Stimulated activated memory B cell treated with anti-CD40 and anti-IgM and Interleukin-4, amounts not matched to agents 10 μg/mL and 1 μg/mL and 100 μg/mL, for 72 hours (primary cell): ENCODE measurements at regions not wholly inside any gene's neighbourhood (a gene's known extent, or its start where the extent isn't known, plus 50 kb on each side); places are given as distances from the start of the nearest gene placed in this dataset.

Experiments used
- ATAC-seq: fragments of 150-1000 bp; cut with Tn5 transposase; 2 replicates; pipeline ENCODE4 v1.10.0; 2021
- H3K27ac Mint-ChIP-seq: one replicate; pipeline ENCODE4 v1.8.0; 2022; ENCODE audit warnings: mild to moderate bottlenecking, mixed read lengths
- H3K27me3 Mint-ChIP-seq: one replicate; pipeline ENCODE4 v1.8.0; 2022; ENCODE audit warnings: mixed read lengths
- H3K36me3 Mint-ChIP-seq: one replicate; pipeline ENCODE4 v1.8.0; 2022; ENCODE audit warnings: mixed read lengths
- H3K4me1 Mint-ChIP-seq: one replicate; pipeline ENCODE4 v1.8.0; 2022; ENCODE audit warnings: mixed read lengths
- H3K4me3 Mint-ChIP-seq: one replicate; pipeline ENCODE4 v1.8.0; 2022; ENCODE audit warnings: mild to moderate bottlenecking, moderate library complexity, mixed read lengths
- H3K9me3 Mint-ChIP-seq: one replicate; pipeline ENCODE4 v1.8.0; 2022; ENCODE audit warnings: mixed read lengths

DNA sequence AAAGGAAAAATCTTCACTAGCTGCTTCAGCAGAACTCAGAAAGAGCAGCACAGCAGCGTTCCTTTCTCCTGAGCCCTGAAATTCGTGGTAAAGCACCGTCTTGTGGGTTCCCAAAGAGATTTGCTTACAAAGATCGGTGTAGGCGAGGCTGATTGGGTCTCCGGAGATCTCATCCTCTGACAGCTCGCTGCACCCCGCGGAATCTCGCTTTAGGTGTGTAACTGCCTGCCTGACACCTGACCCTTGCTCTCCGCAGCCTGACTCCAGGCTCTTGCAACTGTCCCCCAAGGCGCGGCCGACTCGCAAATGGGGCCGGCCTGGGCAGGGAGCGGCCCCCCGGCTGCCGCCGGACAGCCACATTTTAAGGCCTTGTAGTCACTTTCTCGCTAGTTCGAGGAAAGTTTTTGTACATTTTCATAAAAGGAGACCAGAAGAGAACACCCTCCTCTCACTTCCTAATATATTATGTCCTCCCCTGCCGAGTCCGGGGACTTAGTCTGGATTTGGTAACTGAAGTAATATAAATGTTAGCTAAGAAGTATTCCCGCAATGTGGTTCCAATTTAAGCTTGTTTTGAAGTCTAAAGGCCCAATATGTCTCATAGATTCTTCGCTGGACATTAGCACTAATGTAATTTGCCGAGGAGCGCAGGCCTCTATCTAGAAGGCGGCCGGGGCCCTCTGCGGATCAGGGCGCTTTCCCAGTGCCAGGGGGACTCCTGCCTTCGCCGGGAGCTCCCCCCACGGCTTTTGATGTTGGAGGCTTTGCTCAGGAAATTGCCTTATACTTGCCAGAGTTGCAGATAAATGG is 177.3 kb upstream of the CDKN3 start:
- H3K4me1 Mint-ChIP-seq = peaks cover 9% of the 10 kb centered on the region
- no peak overlapping the region for H3K4me3 Mint-ChIP-seq

DNA sequence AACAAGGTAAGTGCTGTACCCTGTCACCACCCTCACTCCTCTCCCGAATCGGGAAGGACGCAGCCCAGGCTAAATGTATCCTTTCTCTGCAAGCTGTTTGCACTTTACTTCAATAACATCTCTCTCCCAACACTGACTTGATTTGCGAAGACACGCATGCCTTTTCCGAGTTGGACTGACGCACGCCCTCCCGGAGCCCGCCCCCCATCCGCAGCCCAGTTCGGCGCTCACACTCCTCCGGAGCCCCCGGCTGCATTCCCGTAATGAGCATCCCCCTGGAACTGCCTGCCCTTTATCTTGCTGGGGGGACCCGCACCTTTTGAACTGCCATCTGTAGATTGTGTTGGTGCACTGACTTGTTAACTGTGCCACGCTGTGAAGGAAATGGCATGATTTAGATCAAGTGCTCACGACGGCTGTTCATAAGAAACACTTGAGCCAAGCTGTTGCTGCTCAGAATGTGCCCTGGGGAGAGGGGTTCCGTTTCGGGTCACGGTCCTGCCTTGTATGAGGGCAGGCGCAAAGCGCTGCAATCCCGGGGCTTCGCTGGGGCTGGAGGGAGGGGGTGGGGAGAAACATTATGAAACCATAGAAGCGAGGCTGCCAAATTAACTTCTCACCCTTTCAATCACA is 176.6 kb upstream of the CDKN3 start:
- no peaks in the 10 kb centered on the region for H3K36me3 Mint-ChIP-seq
- H3K27ac Mint-ChIP-seq = no peak overlapping the region
- H3K9me3 Mint-ChIP-seq = peaks cover 2% of the 10 kb centered on the region
- H3K4me3 Mint-ChIP-seq = peak overlapping the region; percentile 60
- ATAC-seq = no peak
- H3K27me3 Mint-ChIP-seq = peaks cover 58% of the 10 kb centered on the region
- peaks cover 9% of the 10 kb centered on the region for H3K4me1 Mint-ChIP-seq

More for the DNA sequence above, 177.3 kb upstream of the CDKN3 start:
- peaks cover 2% of the 10 kb centered on the region for H3K9me3 Mint-ChIP-seq
- no peaks in the 10 kb centered on the region for H3K36me3 Mint-ChIP-seq
- H3K27ac Mint-ChIP-seq = no peak overlapping the region
- peaks cover 58% of the 10 kb centered on the region for H3K27me3 Mint-ChIP-seq
- no peak for ATAC-seq

DNA sequence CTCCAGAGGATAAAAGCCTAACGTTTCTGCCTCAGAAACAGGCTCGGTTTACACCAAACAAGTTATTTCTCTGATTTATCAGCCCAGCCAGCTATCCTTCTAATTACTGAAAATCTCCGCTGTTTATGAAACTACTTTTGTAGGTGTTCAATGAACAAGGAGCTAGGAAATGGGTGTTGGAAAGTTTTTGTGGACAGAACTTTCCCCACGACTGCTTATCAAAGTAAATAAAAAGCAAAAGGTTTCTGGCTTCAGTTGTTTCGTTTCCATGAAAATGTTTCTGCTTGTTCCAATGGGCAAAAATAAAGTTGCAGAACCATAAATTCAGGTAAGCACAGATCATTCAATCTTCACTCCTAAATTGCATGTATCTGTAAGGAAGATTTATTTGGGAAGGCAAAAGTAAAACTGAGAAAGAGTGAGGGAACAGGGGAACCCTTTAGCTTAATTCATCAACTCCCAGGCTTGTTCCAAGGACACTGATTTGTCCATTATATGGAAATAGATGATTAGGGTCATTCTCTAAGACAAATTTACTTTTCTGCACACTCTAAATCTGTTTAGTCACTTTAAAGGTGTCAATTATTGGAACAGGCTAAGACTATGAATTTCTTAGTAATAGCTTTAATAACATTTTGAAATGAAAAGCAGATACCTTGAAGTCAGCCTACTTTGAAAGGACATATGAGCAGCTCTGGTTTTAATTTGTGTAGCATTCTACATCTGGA is 175.9 kb upstream of the CDKN3 start:
- Mint-ChIP-seq H3K27me3 (peaks cover 58% of the 10 kb centered on the region), H3K9me3 (peaks cover 2% of the 10 kb centered on the region), H3K36me3 (no peaks in the 10 kb centered on the region), H3K4me1 (peaks cover 9% of the 10 kb centered on the region), H3K4me3 (no peak overlapping the region), H3K27ac (no peak overlapping the region)
- ATAC-seq = no peak

DNA sequence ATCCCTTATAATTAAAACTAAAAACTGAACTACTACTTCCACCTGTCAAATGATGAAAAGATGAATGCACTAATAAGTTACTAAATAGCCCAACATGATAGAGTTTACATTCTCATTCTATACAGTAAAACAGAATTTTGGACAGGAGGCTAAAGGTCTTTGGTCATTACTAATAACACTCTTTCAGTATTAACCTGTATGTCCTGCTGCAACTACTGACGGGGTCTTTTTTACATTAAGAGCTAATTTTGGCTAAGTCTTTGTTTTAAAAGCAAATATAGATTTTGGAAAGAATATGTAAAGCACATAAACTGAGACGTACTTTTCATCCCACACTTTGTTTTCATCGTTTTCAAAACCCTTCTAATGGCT is 175.4 kb upstream of the CDKN3 start:
- peaks cover 58% of the 10 kb centered on the region for H3K27me3 Mint-ChIP-seq
- H3K4me1 Mint-ChIP-seq = peaks cover 9% of the 10 kb centered on the region
- H3K36me3 Mint-ChIP-seq = no peaks in the 10 kb centered on the region
- H3K4me3 Mint-ChIP-seq = no peak overlapping the region
- ATAC-seq = no peak
- no peak overlapping the region for H3K27ac Mint-ChIP-seq
- H3K9me3 Mint-ChIP-seq = peaks cover 2% of the 10 kb centered on the region

GRCh38 chr14:54221971-54222370 is 174.8 kb upstream of the CDKN3 start:
- Mint-ChIP-seq H3K36me3 (no peaks in the 10 kb centered on the region), H3K27ac (no peak overlapping the region), H3K4me3 (no peak overlapping the region), H3K27me3 (peaks cover 58% of the 10 kb centered on the region), H3K9me3 (no peaks in the 10 kb centered on the region), H3K4me1 (peaks cover 9% of the 10 kb centered on the region)
- ATAC-seq = no peak

DNA sequence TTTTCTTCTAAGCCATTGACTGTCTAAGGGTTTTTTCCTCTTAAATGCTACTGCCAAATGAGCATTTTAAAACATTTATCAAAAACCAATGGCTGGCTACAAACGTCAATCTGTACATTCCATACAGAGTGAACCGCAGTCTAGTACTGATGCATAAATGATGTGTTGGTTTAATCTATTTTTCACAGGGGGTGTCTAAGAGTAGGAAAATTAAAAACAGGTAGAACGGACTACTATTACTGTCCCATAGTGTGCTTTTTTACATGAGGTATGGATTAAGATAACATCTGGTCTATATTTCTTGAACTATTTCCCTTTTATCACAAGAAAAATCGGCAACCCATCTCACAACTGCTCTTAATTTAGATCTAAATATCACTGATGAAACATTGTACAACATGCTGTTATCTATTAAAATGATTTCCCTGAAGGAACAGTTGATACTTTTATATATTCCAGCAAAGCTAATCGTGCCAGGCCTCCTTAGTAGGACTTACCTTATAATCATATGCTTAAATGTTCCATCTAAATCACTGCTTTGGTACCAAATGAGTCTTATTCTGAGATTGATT is 172.9 kb upstream of the CDKN3 start:
- no peak for ATAC-seq
- H3K27me3 Mint-ChIP-seq = peaks cover 57% of the 10 kb centered on the region
- no peaks in the 10 kb centered on the region for H3K9me3 Mint-ChIP-seq

GRCh38 chr14:54225457-54226060 is 171.2 kb upstream of the CDKN3 start:
- H3K36me3 Mint-ChIP-seq = no peaks in the 10 kb centered on the region
- no peaks in the 10 kb centered on the region for H3K4me1 Mint-ChIP-seq
- peaks cover 41% of the 10 kb centered on the region for H3K27me3 Mint-ChIP-seq
- no peaks in the 10 kb centered on the region for H3K9me3 Mint-ChIP-seq
- H3K4me3 Mint-ChIP-seq = no peak overlapping the region
- no peak overlapping the region for H3K27ac Mint-ChIP-seq
- ATAC-seq = no peak

More for the DNA sequence above, 172.9 kb upstream of the CDKN3 start:
- Mint-ChIP-seq H3K27ac (no peak overlapping the region), H3K4me3 (no peak overlapping the region), H3K36me3 (no peaks in the 10 kb centered on the region), H3K4me1 (peaks cover 9% of the 10 kb centered on the region)

GRCh38 chr14:54226103-54226502 is 170.7 kb upstream of the CDKN3 start:
- Mint-ChIP-seq H3K27me3 (peaks cover 36% of the 10 kb centered on the region), H3K9me3 (no peaks in the 10 kb centered on the region), H3K4me3 (no peak overlapping the region), H3K4me1 (no peaks in the 10 kb centered on the region), H3K36me3 (no peaks in the 10 kb centered on the region), H3K27ac (no peak overlapping the region)
- ATAC-seq = no peak

- Mint-ChIP-seq H3K4me3 (no peak overlapping the region), H3K27me3 (peaks cover 36% of the 10 kb centered on the region), H3K27ac (no peak overlapping the region), H3K36me3 (no peaks in the 10 kb centered on the region), H3K4me1 (no peaks in the 10 kb centered on the region), H3K9me3 (no peaks in the 10 kb centered on the region)
- no peak for ATAC-seq
Observed at GRCh38 chr14:54226558-54226957, 170.2 kb upstream of the CDKN3 start.

DNA sequence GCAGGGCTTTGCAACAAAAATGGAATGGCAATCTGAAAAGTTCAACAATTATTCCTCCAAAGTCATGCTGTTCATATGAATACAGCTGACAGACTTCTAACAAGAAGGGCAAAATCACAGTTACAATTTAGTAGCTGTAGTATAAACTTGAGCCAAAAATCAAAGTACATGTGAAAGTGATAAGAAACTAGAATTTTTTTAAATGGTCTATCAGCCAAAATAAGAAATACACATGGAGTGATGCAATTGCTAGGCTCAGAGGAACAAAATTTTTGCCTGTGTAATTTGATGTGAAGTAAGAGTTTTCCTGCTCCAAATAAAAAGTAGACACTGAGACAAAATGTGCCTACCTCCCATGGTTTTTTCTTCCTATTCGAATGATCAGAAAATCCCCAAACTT is 167.7 kb upstream of the CDKN3 start:
- ATAC-seq = no peak
- Mint-ChIP-seq H3K27me3 (peaks cover 12% of the 10 kb centered on the region), H3K4me3 (no peak overlapping the region), H3K36me3 (no peaks in the 10 kb centered on the region), H3K9me3 (no peaks in the 10 kb centered on the region), H3K4me1 (no peaks in the 10 kb centered on the region), H3K27ac (no peak overlapping the region)

GRCh38 chr14:54230645-54231044 is 166.2 kb upstream of the CDKN3 start:
- H3K36me3 Mint-ChIP-seq = no peaks in the 10 kb centered on the region
- H3K9me3 Mint-ChIP-seq = peaks cover 5% of the 10 kb centered on the region

DNA sequence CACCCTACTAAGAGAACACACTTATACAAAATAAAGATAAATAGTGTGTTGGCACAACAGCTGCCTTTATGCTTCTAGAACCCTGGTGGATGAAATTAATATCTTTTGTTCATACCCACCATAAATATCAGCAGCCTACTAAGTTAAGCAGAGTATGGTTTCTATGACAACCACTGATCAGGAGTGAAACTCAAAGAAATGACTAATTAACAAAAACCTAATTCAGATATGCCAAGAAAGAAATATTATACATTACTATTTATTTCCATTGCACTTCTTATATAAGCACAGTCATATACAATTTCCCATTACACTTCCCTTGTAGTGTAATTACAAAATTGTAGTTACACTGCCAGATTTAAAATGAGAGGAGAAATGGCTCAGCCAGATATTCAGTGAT is 164.1 kb upstream of the CDKN3 start:
- Mint-ChIP-seq H3K27ac (no peak overlapping the region), H3K9me3 (peaks cover 5% of the 10 kb centered on the region), H3K4me3 (no peak overlapping the region), H3K4me1 (no peaks in the 10 kb centered on the region), H3K27me3 (peaks cover 17% of the 10 kb centered on the region), H3K36me3 (no peaks in the 10 kb centered on the region)
- no peak for ATAC-seq

More at GRCh38 chr14:54230645-54231044, 166.2 kb upstream of the CDKN3 start:
- Mint-ChIP-seq H3K4me1 (no peaks in the 10 kb centered on the region), H3K27ac (no peak overlapping the region), H3K4me3 (no peak overlapping the region), H3K27me3 (peaks cover 19% of the 10 kb centered on the region)
- no peak for ATAC-seq

- Mint-ChIP-seq H3K36me3 (no peaks in the 10 kb centered on the region), H3K27ac (no peak overlapping the region), H3K9me3 (no peaks in the 10 kb centered on the region), H3K4me1 (no peaks in the 10 kb centered on the region), H3K27me3 (no peaks in the 10 kb centered on the region), H3K4me3 (no peak overlapping the region)
- peak; percentile 31 for ATAC-seq
Observed at GRCh38 chr14:54241517-54241916, 155.3 kb upstream of the CDKN3 start.

- ATAC-seq = no peak
- no peaks in the 10 kb centered on the region for H3K9me3 Mint-ChIP-seq
- no peak overlapping the region for H3K4me3 Mint-ChIP-seq
- no peaks in the 10 kb centered on the region for H3K36me3 Mint-ChIP-seq
- H3K4me1 Mint-ChIP-seq = peaks cover 6% of the 10 kb centered on the region
- peaks cover 57% of the 10 kb centered on the region for H3K27me3 Mint-ChIP-seq
- no peak overlapping the region for H3K27ac Mint-ChIP-seq
Observed at GRCh38 chr14:54251356-54251755, 145.5 kb upstream of the CDKN3 start.
